MM.1S (cell line): ENCODE measurements at regions not wholly inside any gene's neighbourhood (a gene's known extent, or its start where the extent isn't known, plus 50 kb on each side); places are given as distances from the start of the nearest gene placed in this dataset.

ENCODE experiments used
- CTCF ChIP-seq: fragments of 300-600 bp; sonication (generic); IDR thresholded peaks from 2 replicates; pipeline ENCODE4 v1.5.1; 2016; ENCODE audit warnings: antibody characterized with exemption, low read length, mixed read lengths
- EZH2phosphoT487 ChIP-seq: fragments of 300-600 bp; sonication (generic); IDR thresholded peaks from 2 replicates; pipeline ENCODE4 v1.6.1; 2018; ENCODE audit warnings: antibody characterized with exemption, low read length

DNA sequence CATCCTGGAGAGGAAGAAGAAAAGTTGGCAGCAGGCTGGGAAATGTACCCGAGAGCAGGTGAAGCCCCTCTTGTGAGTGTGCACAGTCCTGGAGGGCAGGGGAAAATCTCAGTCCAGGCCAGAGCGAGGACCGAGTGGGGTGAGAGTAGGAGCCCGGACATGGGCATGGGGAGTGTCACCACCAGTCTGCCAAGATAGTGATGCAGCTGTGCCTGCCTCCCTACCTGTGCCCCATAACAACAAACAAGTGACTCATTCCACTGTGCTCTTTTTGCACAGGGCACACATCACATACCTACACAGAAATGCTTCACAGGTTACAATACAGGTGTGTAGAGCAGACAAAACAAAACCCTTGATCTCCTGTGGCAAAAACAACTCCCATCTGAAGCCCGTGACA lies 205.9 kb upstream of the PELI2 start:
- TF ChIP-seq CTCF (no peak), EZH2phosphoT487 (no peak)
